Mesenchymal stem cell (in vitro differentiated cells and primary cell): ENCODE measurements at regions not wholly inside any gene's neighbourhood (a gene's known extent, or its start where the extent isn't known, plus 50 kb on each side); places are given as distances from the start of the nearest gene placed in this dataset.

ENCODE experiments used
- DNase-seq: peaks from one replicate; pipeline ENCODE4 v3.0.0-alpha.2; 2013
- H2AFZ ChIP-seq: one replicate; pipeline ENCODE4 v1.6.1; 2013; ENCODE audit warnings: low read depth, mild to moderate bottlenecking, control low read depth, inconsistent platforms, low read length, moderate library complexity
- H2AK5ac ChIP-seq: 2 replicates; pipeline ENCODE4 v1.6.1; 2013; ENCODE audit warnings: low read length, moderate library complexity, mild to moderate bottlenecking, inconsistent platforms; ENCODE audit not compliant: severe bottlenecking
- H2BK120ac ChIP-seq: one replicate; pipeline ENCODE4 v1.6.1; 2013; ENCODE audit warnings: low read depth, mild to moderate bottlenecking, inconsistent platforms, low read length, moderate library complexity
- H2BK12ac ChIP-seq, 2 experiments: one replicate each; pipeline ENCODE4 v1.6.1; 2013; ENCODE audit warnings: inconsistent platforms in 2 of 2, low read length in 2 of 2, mild to moderate bottlenecking in 2 of 2, moderate library complexity in 2 of 2, control low read depth in 1 of 2
- H2BK15ac ChIP-seq: one replicate; pipeline ENCODE4 v1.6.1; 2013; ENCODE audit warnings: mild to moderate bottlenecking, low read depth, inconsistent platforms; ENCODE audit not compliant: poor library complexity, severe bottlenecking
- H2BK5ac ChIP-seq: 2 replicates; pipeline ENCODE4 v1.6.1; 2013; ENCODE audit warnings: low read depth, mild to moderate bottlenecking, low read length, control low read depth, inconsistent platforms; ENCODE audit not compliant: poor library complexity, severe bottlenecking
- H3K14ac ChIP-seq, 2 experiments: one replicate each; pipeline ENCODE4 v1.6.1; 2013; ENCODE audit warnings: inconsistent platforms in 2 of 2, low read length in 2 of 2, control low read depth in 1 of 2, mild to moderate bottlenecking in 1 of 2, moderate library complexity in 1 of 2
- H3K18ac ChIP-seq, 2 experiments: one replicate each; pipeline ENCODE4 v1.6.1; 2013; ENCODE audit warnings: inconsistent platforms in 2 of 2, low read length in 2 of 2, control low read depth in 1 of 2, low read depth in 1 of 2, mild to moderate bottlenecking in 1 of 2
- H3K23ac ChIP-seq, 2 experiments: one replicate each; pipeline ENCODE4 v1.6.1; 2013; ENCODE audit warnings: inconsistent platforms in 2 of 2, low read length in 2 of 2, mild to moderate bottlenecking in 2 of 2, moderate library complexity in 2 of 2, control low read depth in 1 of 2
- H3K27ac ChIP-seq: 2 replicates; pipeline ENCODE4 v1.5.1; 2013; ENCODE audit warnings: mild to moderate bottlenecking, moderate library complexity, low read length, control low read depth, inconsistent platforms; ENCODE audit not compliant: poor library complexity, severe bottlenecking
- H3K27me3 ChIP-seq, 2 experiments: 2 replicates each; pipeline versions ENCODE4 v1.6.1 to v1.7.0; 2013; ENCODE audit warnings: low read length in 2 of 2, mild to moderate bottlenecking in 2 of 2, moderate library complexity in 2 of 2, control low read depth in 1 of 2, inconsistent platforms in 1 of 2; ENCODE audit not compliant: control insufficient read depth in 1 of 2, insufficient read depth in 1 of 2
- H3K36me3 ChIP-seq, 2 experiments: 2 replicates each; pipeline versions ENCODE4 v1.6.1 to v1.7.0; 2013; ENCODE audit warnings: low read length in 2 of 2, control low read depth in 1 of 2, inconsistent platforms in 1 of 2, low read depth in 1 of 2, mild to moderate bottlenecking in 1 of 2; ENCODE audit not compliant: insufficient read depth in 2 of 2, control insufficient read depth in 1 of 2
- H3K4ac ChIP-seq, 2 experiments: one replicate each; pipeline ENCODE4 v1.6.1; 2013; ENCODE audit warnings: inconsistent platforms in 2 of 2, low read length in 2 of 2, mild to moderate bottlenecking in 2 of 2, moderate library complexity in 2 of 2, control low read depth in 1 of 2, low read depth in 1 of 2
- H3K4me1 ChIP-seq: 2 replicates; pipeline ENCODE4 v1.6.1; 2013; ENCODE audit warnings: low read depth, low read length, control low read depth; ENCODE audit not compliant: control insufficient read depth, insufficient read depth
- H3K4me2 ChIP-seq: 2 replicates; pipeline ENCODE4 v1.6.1; 2013; ENCODE audit warnings: low read length, mild to moderate bottlenecking, inconsistent platforms; ENCODE audit not compliant: poor library complexity, severe bottlenecking
- H3K4me3 ChIP-seq, 2 experiments: 2 replicates each; pipeline versions ENCODE4 v1.5.1 to v1.7.0; 2013; ENCODE audit warnings: low read length in 2 of 2, mild to moderate bottlenecking in 2 of 2, control low read depth in 1 of 2, low read depth in 1 of 2; ENCODE audit not compliant: insufficient read depth in 1 of 2
- H3K79me1 ChIP-seq: replicated peaks from 2 replicates; pipeline ENCODE4 v1.6.1; 2013; ENCODE audit warnings: mild to moderate bottlenecking, control low read depth, low read length, inconsistent platforms; ENCODE audit not compliant: poor library complexity, severe bottlenecking
- H3K9ac ChIP-seq: 2 replicates; pipeline ENCODE4 v1.7.0; 2013; ENCODE audit warnings: mild to moderate bottlenecking, low read length, moderate library complexity
- H3K9me3 ChIP-seq: 2 replicates; pipeline ENCODE4 v1.7.0; 2013; ENCODE audit warnings: mild to moderate bottlenecking, low read length; ENCODE audit not compliant: control insufficient read depth
- H4K8ac ChIP-seq: one replicate; pipeline ENCODE4 v1.6.1; 2013; ENCODE audit warnings: inconsistent platforms, mild to moderate bottlenecking, low read length, moderate library complexity
- H4K91ac ChIP-seq: one replicate; pipeline ENCODE4 v1.6.1; 2013; ENCODE audit warnings: mild to moderate bottlenecking, low read length, inconsistent platforms
- WGBS: methylation state at CpG from one replicate; pipeline ENCODE4 v1.1.7; 2013; ENCODE audit warnings: mixed read lengths; 5-methylcytosine and 5-hydroxymethylcytosine counted together

DNA sequence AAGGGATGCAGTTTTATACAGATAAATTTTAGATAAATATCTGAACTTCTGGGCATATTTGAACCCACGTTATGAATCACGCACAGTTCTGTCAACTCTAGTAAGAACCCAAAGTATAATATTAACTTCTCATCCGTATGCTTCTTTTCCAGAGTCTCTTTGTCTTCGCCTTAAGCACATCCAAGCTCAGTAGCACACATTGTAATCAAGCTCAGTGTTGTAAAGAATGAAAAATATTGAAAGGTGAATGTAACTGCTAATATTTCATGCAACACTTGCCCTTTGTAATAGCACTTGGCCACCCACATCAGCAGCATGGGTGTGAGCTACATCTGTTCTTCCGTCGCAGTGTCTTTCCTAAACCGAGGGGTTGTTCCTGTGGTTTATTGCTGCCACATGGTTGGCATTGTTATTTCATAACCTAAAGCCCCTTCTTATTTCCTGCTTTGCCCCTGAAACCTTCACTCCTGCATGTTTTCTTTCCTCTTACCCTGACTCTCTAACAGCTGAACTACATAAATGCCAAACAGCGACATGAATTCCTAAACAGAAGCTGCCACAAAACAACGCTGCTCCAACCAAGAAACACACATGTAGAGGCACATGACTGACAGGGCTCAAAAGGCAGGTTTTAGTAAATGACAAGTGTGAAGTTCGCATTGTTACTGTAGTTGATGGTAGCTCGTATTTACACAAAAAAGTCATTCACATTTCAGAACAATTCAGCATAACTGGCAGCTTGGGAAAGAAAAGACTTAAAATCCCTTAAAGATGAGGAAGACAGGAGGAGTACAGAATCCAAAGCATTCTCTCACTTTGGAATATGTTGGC lies 190.1 kb upstream of the MEF2C start:
- Histone ChIP-seq H2BK120ac (no peak overlapping the region), H4K91ac (no peak overlapping the region), H3K23ac (no peak overlapping the region), H3K9ac (no peak overlapping the region), H2AFZ (no peak overlapping the region), H3K14ac (no peak overlapping the region), H3K4ac (no peak overlapping the region), H2BK5ac (no peak overlapping the region), H4K8ac (no peak overlapping the region), H3K27ac (no peak overlapping the region), H3K4me1 (peaks cover 2% of the 10 kb centered on the region), H3K4me3 (no peak overlapping the region), H3K79me1 (no peaks in the 10 kb centered on the region), H2AK5ac (no peak overlapping the region), H3K4me2 (no peak overlapping the region), H3K27me3 (no peaks in the 10 kb centered on the region), H3K36me3 (no peaks in the 10 kb centered on the region), H3K9me3 (no peaks in the 10 kb centered on the region), H3K18ac (no peak overlapping the region), H2BK15ac (no peak overlapping the region), H2BK12ac (no peak overlapping the region)
- no peak for DNase-seq
- WGBS = 85% methylated on average over 6 of the region's 11 CpGs

DNA sequence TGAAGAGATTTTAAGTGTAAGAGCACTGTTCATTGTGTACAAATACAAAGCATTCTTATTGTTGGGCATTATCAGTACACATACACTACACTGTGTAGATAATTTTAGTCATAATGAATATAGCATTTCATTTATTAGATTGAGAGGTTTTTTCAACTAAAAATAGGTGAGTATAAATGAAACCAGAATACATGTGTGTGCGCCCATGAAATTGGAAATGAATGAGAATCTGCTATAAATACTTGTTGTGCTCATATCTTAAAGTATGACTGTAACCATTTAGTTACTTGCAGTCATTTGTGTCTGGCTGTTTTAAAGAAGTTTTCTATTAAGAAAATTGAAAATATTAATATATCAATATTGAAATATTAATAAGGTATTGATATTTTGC lies 189.0 kb upstream of the MEF2C start:
- no peak overlapping the region for H2AFZ ChIP-seq
- no peak overlapping the region for H3K27ac ChIP-seq
- H3K14ac ChIP-seq = no peak overlapping the region
- H3K79me1 ChIP-seq = no peaks in the 10 kb centered on the region
- H3K9ac ChIP-seq = no peak overlapping the region
- no peak overlapping the region for H3K18ac ChIP-seq
- no peak overlapping the region for H2AK5ac ChIP-seq
- no peak overlapping the region for H3K4me2 ChIP-seq
- H2BK15ac ChIP-seq = no peak overlapping the region
- H2BK5ac ChIP-seq = no peak overlapping the region
- no peaks in the 10 kb centered on the region for H3K36me3 ChIP-seq
- H3K4ac ChIP-seq = no peak overlapping the region
- DNase-seq = no peak
- H4K91ac ChIP-seq = no peak overlapping the region
- 100% methylated on average over 1 of the region's 1 CpG for WGBS
- no peak overlapping the region for H2BK120ac ChIP-seq
- no peak overlapping the region for H4K8ac ChIP-seq
- H3K23ac ChIP-seq = no peak overlapping the region
- H3K27me3 ChIP-seq = no peaks in the 10 kb centered on the region
- H3K9me3 ChIP-seq = no peaks in the 10 kb centered on the region
- peaks cover 2% of the 10 kb centered on the region for H3K4me1 ChIP-seq
- no peak overlapping the region for H2BK12ac ChIP-seq
- no peak overlapping the region for H3K4me3 ChIP-seq

DNA sequence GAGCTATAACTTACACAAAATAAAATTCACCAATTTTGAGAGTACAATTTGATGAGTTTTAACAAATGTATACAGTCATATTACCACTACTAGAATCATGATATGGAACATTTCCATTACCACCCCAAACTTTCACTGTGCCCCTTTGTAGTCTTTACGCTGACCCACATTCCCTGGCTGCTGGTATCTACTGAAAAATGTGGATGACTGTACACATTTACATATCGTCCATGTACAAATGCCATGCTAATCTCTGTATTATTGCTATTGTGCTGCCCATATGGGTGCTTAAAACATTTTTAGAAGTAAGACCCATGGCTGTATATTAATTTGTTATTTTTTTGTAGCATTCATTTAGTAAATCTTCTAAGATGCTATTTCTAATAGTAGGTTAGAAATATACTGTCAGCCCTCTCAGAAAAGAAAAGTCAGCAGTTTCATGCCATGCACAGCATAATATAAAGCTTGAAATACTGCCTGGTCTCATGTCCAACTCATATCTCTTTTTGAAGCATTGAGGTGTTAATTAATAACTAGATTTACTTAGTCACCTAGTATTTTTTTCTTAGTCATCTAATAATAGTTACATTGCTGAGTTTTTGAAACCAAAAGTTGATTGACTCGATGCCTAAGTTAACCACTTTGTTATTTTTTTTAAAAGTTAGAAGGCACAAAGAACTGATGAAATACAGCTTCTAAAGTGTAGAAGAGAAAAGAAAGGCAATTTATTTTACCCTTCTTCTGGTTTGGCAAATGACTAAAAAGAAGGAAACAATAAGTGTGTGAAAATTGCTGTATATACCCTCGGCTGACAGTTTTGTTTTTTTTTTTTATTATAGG lies 188.3 kb upstream of the MEF2C start:
- Histone ChIP-seq H3K4me1 (peaks cover 2% of the 10 kb centered on the region), H4K8ac (no peak overlapping the region), H3K4me2 (peak overlapping the region; percentile 61), H3K4ac (no peak overlapping the region), H2BK15ac (no peak overlapping the region), H2BK12ac (no peak overlapping the region), H2BK5ac (no peak overlapping the region), H2AK5ac (no peak overlapping the region), H3K9me3 (no peaks in the 10 kb centered on the region), H3K14ac (no peak overlapping the region), H3K36me3 (no peaks in the 10 kb centered on the region), H3K23ac (no peak overlapping the region), H3K27ac (peak overlapping the region; percentile 56), H2BK120ac (no peak overlapping the region), H2AFZ (no peak overlapping the region), H3K18ac (peak overlapping the region in 1 of 2 experiments; percentile 21), H3K79me1 (no peaks in the 10 kb centered on the region), H3K27me3 (no peaks in the 10 kb centered on the region), H3K4me3 (no peak overlapping the region), H3K9ac (no peak overlapping the region), H4K91ac (no peak overlapping the region)
- DNase-seq = no peak
- 97% methylated on average over 2 of the region's 4 CpGs for WGBS

DNA sequence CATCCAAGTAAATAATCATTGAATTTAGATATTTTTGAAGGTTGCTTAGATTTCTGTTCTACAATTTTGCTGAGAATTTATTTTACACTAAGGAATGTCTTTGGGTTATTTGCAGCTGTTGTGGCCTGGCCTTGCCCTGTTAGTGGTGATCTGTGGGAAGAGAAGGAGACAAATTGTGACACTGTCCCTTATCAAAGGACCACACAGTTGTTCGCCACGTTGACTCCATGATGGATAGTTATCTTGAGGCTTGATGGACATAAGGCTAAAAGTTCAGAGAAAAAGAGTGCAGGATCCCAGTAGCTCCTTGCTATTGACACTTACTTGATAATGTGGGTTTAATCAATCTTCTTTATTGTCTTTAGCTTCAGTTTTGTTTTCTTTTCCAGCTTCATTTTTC lies 186.6 kb upstream of the MEF2C start:
- no peak overlapping the region for H3K4ac ChIP-seq
- no peaks in the 10 kb centered on the region for H3K79me1 ChIP-seq
- no peaks in the 10 kb centered on the region for H3K9me3 ChIP-seq
- H2BK12ac ChIP-seq = no peak overlapping the region
- H2AFZ ChIP-seq = no peak overlapping the region
- no peak overlapping the region for H3K4me2 ChIP-seq
- H3K23ac ChIP-seq = no peak overlapping the region
- no peak overlapping the region for H3K9ac ChIP-seq
- H2BK5ac ChIP-seq = no peak overlapping the region
- H3K14ac ChIP-seq = no peak overlapping the region
- H4K91ac ChIP-seq = no peak overlapping the region
- H2AK5ac ChIP-seq = no peak overlapping the region
- no peak overlapping the region for H3K4me3 ChIP-seq
- no peak overlapping the region for H2BK15ac ChIP-seq
- no peak overlapping the region for H2BK120ac ChIP-seq
- no peaks in the 10 kb centered on the region for H3K36me3 ChIP-seq
- peaks cover 2% of the 10 kb centered on the region for H3K4me1 ChIP-seq
- H4K8ac ChIP-seq = no peak overlapping the region
- WGBS = 57% methylated on average over 2 of the region's 2 CpGs
- no peak overlapping the region for H3K18ac ChIP-seq
- no peak overlapping the region for H3K27ac ChIP-seq
- no peak for DNase-seq
- no peaks in the 10 kb centered on the region for H3K27me3 ChIP-seq
